HG03159 (cell line): ENCODE measurements at regions not wholly inside any gene's neighbourhood (a gene's known extent, or its start where the extent isn't known, plus 50 kb on each side); places are given as distances from the start of the nearest gene placed in this dataset.
"Not testable (repeated sequence)": the region's sequence is repeated elsewhere in the genome, so short reads cannot be mapped to it uniquely, and the experiment has no call there.

ENCODE experiments used
- ATAC-seq: cut with Tn5 transposase; IDR thresholded peaks from one replicate; pipeline ENCODE4 v1.9.1; 2021; ENCODE audit warnings: mild to moderate bottlenecking, moderate library complexity; ENCODE audit not compliant: unreplicated experiment

DNA sequence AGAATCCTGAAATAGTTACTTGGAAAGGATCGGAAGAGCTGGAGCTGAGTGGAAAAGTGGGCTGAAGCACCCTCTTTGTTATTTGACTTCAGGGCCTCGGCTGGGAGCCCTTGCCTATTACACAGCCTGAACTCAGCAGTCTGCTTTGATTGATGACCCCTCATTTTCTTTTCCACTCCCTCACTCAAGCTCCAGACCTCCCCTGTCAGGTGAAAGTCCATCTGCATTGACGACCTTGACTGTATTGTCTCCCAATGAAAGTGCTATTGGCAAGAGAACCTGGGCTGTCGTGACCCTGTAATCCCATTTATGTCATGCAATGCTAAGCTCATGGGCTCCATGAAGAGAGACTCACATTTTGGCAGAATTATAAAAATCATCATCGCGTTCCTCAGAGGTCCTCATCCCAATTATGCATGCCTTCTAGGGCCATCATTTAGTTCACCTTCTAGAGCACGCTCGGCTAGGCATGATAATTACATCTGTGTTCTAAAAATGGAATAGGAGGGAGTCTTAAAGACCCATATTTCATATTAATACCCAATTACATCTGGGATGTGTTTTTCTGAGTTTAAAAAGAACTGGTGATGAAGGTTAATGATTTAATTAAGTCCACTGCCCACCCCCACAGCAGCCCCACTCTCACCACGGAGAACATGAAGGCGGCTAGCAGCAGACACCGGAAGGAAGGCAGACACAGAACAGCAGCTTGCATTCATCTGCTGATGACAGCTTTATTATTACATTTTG, 472.5 kb downstream of the PID1 start:
- ATAC-seq = no peak

- no peak for ATAC-seq
These were observed 474.7 kb downstream of the PID1 start for GRCh38 chr2:228796386-228796785.

DNA sequence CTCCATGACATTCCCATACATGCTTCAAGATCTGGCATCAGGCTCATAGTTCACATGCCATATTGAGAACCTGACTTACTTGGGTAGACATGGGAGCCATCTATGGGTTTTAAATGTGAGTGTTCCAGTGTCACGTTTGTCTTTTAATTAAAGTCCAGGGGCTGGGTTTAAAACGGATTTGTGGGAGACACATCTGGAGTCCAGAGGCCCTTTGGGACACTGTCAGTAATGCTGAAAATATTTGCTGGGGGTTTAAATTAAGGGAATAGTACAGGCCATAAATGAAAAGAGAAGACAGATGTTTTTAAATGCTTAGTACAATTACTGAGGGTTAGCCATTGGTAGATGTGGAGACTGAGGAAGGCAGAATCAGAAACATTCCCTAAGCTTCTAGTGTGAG, 478.0 kb downstream of the PID1 start:
- no peak for ATAC-seq

DNA sequence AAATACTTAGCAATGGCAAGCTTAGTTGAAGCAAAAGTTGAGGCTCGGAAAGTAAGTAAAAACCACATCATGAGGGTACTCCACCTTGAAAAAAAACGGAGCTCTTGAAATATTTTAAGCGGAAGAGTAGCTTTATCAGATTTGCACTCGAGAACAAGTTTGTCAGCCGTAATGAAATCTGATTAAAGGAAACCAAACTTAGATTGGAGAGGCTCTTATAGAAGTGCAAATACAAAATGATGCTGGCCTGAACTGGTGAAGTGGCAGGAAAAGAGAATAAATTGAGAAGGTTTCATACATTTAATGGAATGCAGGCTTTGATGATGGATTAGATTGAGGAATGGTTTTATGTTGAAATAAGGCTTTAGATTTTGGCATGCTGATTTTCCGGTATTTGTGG, 484.2 kb downstream of the PID1 start:
- no peak for ATAC-seq

GRCh38 chr2:228782281-228782680, 488.8 kb downstream of the PID1 start:
- ATAC-seq = no peak

DNA sequence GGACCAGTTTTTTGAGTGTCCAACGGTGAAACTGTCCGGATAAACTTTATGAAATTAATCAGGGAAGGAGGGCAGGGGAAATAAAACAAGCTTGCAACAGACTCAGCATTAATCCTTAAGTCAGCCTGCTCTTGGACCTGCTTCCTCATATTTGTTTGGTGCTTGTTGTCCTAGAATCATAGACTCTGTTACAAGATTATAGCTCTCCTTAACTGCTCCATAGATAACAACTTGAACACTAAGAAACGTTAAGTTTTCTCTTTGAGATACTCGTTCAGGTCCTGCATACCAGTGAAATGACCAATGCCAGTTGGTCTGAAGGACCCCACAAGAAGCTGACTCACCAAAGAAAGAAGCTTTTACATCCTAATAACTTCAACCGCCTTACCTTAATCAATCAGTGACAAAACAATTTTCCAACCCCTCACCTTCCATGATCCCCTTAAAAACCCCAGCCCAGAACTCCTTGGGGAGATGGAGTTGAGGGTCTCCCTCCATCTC, 493.2 kb downstream of the PID1 start:
- ATAC-seq = no peak

GRCh38 chr2:228774548-228774947, 496.5 kb downstream of the PID1 start:
- ATAC-seq = no peak

- no peak for ATAC-seq
These were observed 499.3 kb downstream of the PID1 start for GRCh38 chr2:228771774-228772173.

DNA sequence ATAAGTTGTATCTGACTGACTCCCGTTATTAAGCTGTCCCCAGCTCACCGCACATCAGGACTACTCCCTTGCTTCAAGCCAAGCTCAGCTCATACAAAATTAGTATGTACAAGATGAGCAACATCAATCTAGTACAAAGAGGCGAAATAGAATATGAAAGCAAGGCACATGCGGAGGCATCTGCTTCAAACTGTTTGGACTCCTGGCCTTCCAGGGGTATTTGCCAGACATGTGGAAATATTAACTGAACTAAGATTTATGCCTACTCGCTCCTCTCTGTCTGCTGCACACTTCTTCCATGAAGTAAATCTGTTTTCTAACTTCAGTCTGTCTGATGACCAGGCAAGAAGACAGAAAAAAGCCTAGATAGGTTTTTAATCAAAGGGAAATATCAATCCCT, 499.8 kb downstream of the PID1 start:
- no peak for ATAC-seq

- no peak for ATAC-seq
These were observed 502.3 kb downstream of the PID1 start for GRCh38 chr2:228768818-228769217.

GRCh38 chr2:228768141-228768540, 502.9 kb downstream of the PID1 start:
- ATAC-seq = not testable (repeated sequence)

GRCh38 chr2:228767196-228767595, 503.9 kb downstream of the PID1 start:
- ATAC-seq = no peak

- no peak for ATAC-seq
These were observed 507.6 kb downstream of the PID1 start for GRCh38 chr2:228763379-228763981.

DNA sequence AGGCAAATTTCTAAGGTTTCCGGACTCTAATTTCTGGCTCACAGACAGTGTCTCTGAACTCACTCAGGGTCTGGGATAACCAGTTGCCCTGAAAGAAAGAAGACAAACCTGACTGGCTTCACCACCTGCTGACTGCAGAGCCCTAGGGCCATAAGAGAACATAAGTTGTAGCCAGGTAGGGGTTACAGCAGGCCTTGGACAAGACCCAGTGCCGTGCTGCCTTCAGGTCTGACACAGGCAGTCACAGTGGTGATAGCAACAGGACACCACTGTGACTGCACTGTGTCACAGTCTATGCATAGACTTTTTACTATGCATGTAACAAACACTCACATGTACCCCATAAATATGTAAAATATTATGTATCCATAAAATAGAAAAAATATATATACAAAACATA, 508.5 kb downstream of the PID1 start:
- no peak for ATAC-seq

DNA sequence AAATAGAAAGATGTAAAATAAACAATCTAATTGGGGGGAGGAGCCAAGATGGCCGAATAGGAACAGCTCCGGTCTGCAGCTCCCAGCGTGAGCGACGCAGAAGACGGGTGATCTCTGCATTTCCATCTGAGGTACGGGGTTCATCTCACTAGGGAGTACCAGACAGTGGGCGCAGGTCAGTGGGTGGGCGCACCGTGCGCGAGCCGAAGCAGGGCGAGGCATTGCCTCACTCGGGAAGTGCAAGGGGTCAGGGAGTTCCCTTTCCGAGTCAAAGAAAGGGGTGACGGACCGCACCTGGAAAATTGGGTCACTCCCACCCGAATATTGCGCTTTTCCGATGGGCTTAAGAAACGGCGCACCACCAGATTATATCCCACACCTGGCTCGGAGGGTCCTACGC, 515.4 kb downstream of the PID1 start:
- not testable (repeated sequence) for ATAC-seq

- ATAC-seq = no peak
These were observed 523.6 kb downstream of the PID1 start for GRCh38 chr2:228747483-228747882.

DNA sequence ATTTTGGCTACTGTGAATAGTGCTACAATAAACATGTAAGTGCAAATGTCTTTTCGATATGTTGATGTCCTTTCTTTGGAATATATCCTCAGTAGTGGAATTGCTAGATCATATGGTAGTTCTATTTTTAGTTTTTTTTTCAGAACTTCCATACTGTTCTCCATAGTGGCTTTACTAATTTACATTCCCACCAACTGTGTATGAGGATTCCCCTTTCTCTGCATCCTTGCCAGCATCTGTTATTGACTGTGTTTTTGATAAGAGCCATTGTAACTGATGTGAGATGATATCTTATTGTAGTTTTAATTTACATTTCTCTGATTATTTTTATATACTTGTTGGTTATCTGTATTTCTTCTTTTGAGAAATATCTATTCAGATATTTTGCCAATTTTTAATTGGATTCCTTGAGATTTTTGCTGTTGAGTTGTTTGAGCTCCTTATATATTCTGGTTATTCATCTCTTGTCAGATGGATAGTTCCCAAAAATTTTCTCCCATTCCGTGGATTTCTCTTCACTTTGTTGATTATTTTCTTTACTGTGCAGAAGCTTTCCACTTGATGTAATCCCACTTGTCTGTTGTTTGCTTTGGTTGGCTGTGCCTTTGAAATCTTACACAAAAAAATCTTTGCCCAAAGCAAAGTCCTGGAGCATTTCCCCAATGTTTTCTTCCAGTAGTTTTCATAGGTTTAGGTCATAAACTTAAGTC, 532.3 kb downstream of the PID1 start:
- ATAC-seq = no peak

- ATAC-seq = no peak
These were observed 535.4 kb downstream of the PID1 start for GRCh38 chr2:228735697-228736096.

DNA sequence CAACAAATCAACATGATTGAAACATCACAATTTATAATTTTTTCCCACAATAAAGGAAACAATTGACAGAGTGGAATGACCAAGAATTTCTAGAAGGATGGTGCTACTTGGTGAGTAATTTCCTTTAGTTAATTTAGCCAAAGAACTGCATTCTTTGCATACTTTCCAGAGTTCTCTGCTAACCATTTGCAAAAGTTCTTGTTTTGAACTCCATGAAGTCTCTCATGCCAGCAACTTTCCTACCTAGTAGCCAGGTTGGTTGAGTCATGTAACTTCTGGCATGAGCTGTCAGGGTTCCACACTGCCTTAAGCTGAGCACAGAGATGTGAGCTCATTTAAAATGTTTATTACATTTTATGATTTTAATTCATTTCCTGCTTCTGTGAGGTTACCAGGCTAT, 539.6 kb downstream of the PID1 start:
- ATAC-seq = no peak

DNA sequence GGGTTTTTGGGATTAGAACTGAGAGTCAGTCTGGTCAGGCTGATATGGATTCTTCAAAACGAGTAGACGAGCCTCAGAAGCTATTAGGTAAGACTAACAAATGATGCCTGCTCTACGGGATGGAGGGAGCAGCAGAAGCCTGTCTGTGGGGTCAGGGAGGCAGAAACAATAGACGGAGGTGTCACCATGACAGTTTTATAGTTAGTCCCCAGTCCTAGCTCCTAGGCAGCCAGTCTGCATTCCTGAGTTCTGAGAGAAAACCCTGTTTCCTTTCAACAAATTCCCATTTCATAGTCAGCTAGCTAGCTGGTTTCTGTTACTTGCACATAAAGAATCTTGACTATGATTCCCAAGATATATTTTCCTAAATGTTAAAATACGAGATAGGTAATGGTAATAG, 542.1 kb downstream of the PID1 start:
- ATAC-seq = no peak

DNA sequence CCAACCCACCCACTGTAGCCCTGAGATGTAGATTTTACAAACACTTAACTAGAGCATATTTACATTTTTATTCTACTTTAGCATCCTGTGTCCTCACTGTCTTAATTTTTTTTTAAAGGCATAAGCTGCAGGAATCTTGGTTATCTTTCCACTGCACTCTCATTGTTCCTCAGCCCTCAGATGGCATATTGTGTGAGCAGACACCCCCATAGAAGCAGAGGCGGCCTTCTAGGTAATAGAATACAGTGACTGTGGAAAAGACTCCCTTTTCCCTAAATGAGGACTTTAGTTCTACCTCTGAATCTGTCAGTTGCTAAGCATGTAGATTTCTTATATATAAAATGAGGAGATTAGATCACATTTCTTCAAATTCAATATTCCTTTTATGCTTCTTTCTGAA, 543.5 kb upstream of the SPHKAP start:
- ATAC-seq = no peak

DNA sequence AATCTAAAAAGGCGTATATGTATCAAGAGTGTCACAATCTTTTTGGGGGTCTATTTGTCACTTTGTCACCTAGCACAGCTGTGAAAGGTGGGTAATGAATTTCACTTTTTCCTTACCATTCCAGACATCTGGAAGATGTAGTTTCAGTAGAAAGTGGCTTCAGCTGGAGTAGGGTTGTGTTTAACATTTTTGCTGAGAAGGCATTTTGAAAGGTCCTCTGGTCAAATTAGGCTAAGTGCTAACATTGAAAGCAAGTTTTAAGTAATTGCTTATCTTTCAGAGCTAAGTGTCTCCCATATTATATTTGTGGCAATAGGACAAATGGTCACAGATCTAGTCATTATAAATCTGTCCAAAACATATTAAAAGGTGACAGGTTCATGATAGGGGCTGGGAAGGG, 542.1 kb upstream of the SPHKAP start:
- no peak for ATAC-seq
